ENCODE measurements at regions not wholly inside any gene's neighbourhood (a gene's known extent, or its start where the extent isn't known, plus 50 kb on each side); places are given as distances from the start of the nearest gene placed in this dataset.
"Not testable (repeated sequence)": the region's sequence is repeated elsewhere in the genome, so short reads cannot be mapped to it uniquely, and the experiment has no call there.

- no peak for DNase-seq (ENCODE audit: extremely low spot score)
- CTCF ChIA-PET, result interaction anchor here (2.2 kb wide), 1 partner anchor 13 kb away, joined by 5 read pairs; no protein-coding TSS in a partner anchor
- POLR2A ChIA-PET, result no interaction called here
- TF ChIP-seq CTCF (IDR thresholded peaks at IDR 0.05; ENCODE audit: control extremely low read depth, extremely low read depth, low read depth, missing control alignments), result no peak
Measured at GRCh38 chr1:95641386-95641785, 407.4 kb downstream of the RWDD3 start.

- no peak for DNase-seq (ENCODE audit: extremely low spot score)
- POLR2A ChIA-PET, result no interaction called here
- CTCF ChIA-PET, result interaction anchor here (1.6 kb wide), 1 partner anchor 12 kb away, joined by 7 read pairs; no protein-coding TSS in a partner anchor
- TF ChIP-seq CTCF (IDR thresholded peaks at IDR 0.05; ENCODE audit: control extremely low read depth, extremely low read depth, low read depth, missing control alignments), result no peak
Measured at GRCh38 chr1:95642035-95642434, 408.0 kb downstream of the RWDD3 start.

GRCh38 chr1:95643071-95643470 is 409.1 kb downstream of the RWDD3 start:
- ChIA-PET CTCF (interaction anchor here (1.6 kb wide), 1 partner anchor 11 kb away, joined by 7 read pairs; no protein-coding TSS in a partner anchor), POLR2A (no interaction called here)
- TF ChIP-seq CTCF (IDR thresholded peaks at IDR 0.05; ENCODE audit: control extremely low read depth, extremely low read depth, low read depth, missing control alignments), result no peak
- DNase-seq (ENCODE audit: extremely low spot score), result no peak

GRCh38 chr1:95645126-95645525 is 411.1 kb downstream of the RWDD3 start:
- DNase-seq (ENCODE audit: extremely low spot score); CTCF ChIA-PET; POLR2A ChIA-PET: not testable (repeated sequence)

- POLR2A ChIA-PET, result no interaction called here
- CTCF ChIA-PET, result interaction anchor here (1.3 kb wide), 1 partner anchor 15 kb away, joined by 3 read pairs; no protein-coding TSS in a partner anchor
- no peak for DNase-seq (ENCODE audit: extremely low spot score)
- TF ChIP-seq CTCF (IDR thresholded peaks at IDR 0.05; ENCODE audit: control extremely low read depth, extremely low read depth, low read depth, missing control alignments), result no peak
Measured at GRCh38 chr1:95650631-95651030, 416.6 kb downstream of the RWDD3 start.

- DNase-seq (ENCODE audit: extremely low spot score), result no peak
- ChIA-PET POLR2A (no interaction called here), CTCF (interaction anchor here (2.1 kb wide), 1 partner anchor 14 kb away, joined by 5 read pairs; no protein-coding TSS in a partner anchor)
- no peak for TF ChIP-seq CTCF (IDR thresholded peaks at IDR 0.05; ENCODE audit: control extremely low read depth, extremely low read depth, low read depth, missing control alignments)
Measured at GRCh38 chr1:95652423-95652965, 418.5 kb downstream of the RWDD3 start.

GRCh38 chr1:95653618-95654017 is 419.6 kb downstream of the RWDD3 start:
- ChIA-PET CTCF (interaction anchor here (0.8 to 2.1 kb wide), 5 partner anchors 10 to 24 kb away, joined by 3 to 7 read pairs (median 5); no protein-coding TSS in a partner anchor), POLR2A (no interaction called here)

More at GRCh38 chr1:95653618-95654017, 419.6 kb downstream of the RWDD3 start:
- TF ChIP-seq CTCF (IDR thresholded peaks at IDR 0.05; ENCODE audit: control extremely low read depth, extremely low read depth, low read depth, missing control alignments), result no peak
- DNase-seq (ENCODE audit: extremely low spot score), result no peak

Measured in GM10248 (cell line).